ENCODE measurements at regions not wholly inside any gene's neighbourhood (a gene's known extent, or its start where the extent isn't known, plus 50 kb on each side); places are given as distances from the start of the nearest gene placed in this dataset.

GRCh38 chr1:172959571-172959970, 91.2 kb downstream of the TNFSF18 start:
- no peak for TF ChIP-seq CTCF (IDR thresholded peaks at IDR 0.05; ENCODE audit: insufficient read depth, low read length)
- TF ChIP-seq GABPA (IDR thresholded peaks at IDR 0.05; ENCODE audit: low read depth) = no peak
- no peak for TF ChIP-seq POLR2AphosphoS5 (IDR thresholded peaks at IDR 0.05; ENCODE audit: low read depth)
- no peak for TF ChIP-seq SPI1 (IDR thresholded peaks at IDR 0.05; ENCODE audit: borderline replicate concordance, low read depth)
